H9 (cell line): ENCODE measurements at regions not wholly inside any gene's neighbourhood (a gene's known extent, or its start where the extent isn't known, plus 50 kb on each side); places are given as distances from the start of the nearest gene placed in this dataset.

Experiments
- DNase-seq: peaks from one replicate; pipeline ENCODE4 v3.0.0-alpha.2; 2017
- H2AFZ ChIP-seq: one replicate; pipeline ENCODE4 v1.6.1; 2013; ENCODE audit warnings: mild to moderate bottlenecking, low read length, control low read depth, moderate library complexity
- H2AK5ac ChIP-seq: 2 replicates; pipeline ENCODE4 v1.6.1; 2013; ENCODE audit warnings: low read length, control low read depth, mixed read lengths; ENCODE audit not compliant: insufficient read length
- H2BK120ac ChIP-seq: one replicate; pipeline ENCODE4 v1.6.1; 2013; ENCODE audit warnings: low read depth, mild to moderate bottlenecking, low read length, control low read depth, inconsistent platforms; ENCODE audit not compliant: poor library complexity, severe bottlenecking
- H2BK12ac ChIP-seq: 2 replicates; pipeline ENCODE4 v1.6.1; 2013; ENCODE audit warnings: low read length, control low read depth, mixed read lengths, low read depth; ENCODE audit not compliant: insufficient read length
- H2BK15ac ChIP-seq: 2 replicates; pipeline ENCODE4 v1.6.1; 2013; ENCODE audit warnings: low read depth, low read length, control low read depth
- H2BK20ac ChIP-seq: one replicate; pipeline ENCODE4 v1.6.1; 2013; ENCODE audit warnings: low read depth, mild to moderate bottlenecking, low read length, control low read depth, inconsistent platforms; ENCODE audit not compliant: poor library complexity, severe bottlenecking
- H2BK5ac ChIP-seq: 2 replicates; pipeline ENCODE4 v1.6.1; 2013; ENCODE audit warnings: low read length, control low read depth, mixed read lengths; ENCODE audit not compliant: insufficient read length
- H3K14ac ChIP-seq: 2 replicates; pipeline ENCODE4 v1.6.1; 2013; ENCODE audit warnings: low read length, control low read depth; ENCODE audit not compliant: insufficient read depth
- H3K18ac ChIP-seq: 2 replicates; pipeline ENCODE4 v1.6.1; 2013; ENCODE audit warnings: low read depth, mild to moderate bottlenecking, mixed read lengths, low read length, control low read depth; ENCODE audit not compliant: insufficient read length
- H3K23ac ChIP-seq: 2 replicates; pipeline ENCODE4 v1.6.1; 2013; ENCODE audit warnings: low read length, control low read depth, mixed read lengths, low read depth; ENCODE audit not compliant: insufficient read length
- H3K23me2 ChIP-seq: 2 replicates; pipeline ENCODE4 v1.6.1; 2013; ENCODE audit warnings: low read depth, mild to moderate bottlenecking, mixed read lengths, low read length, control low read depth; ENCODE audit not compliant: insufficient read length, poor library complexity, severe bottlenecking
- H3K27ac ChIP-seq: 2 replicates; pipeline ENCODE4 v1.5.1; 2013; ENCODE audit warnings: low read length, control low read depth, mixed read lengths, low read depth; ENCODE audit not compliant: insufficient read length
- H3K27me3 ChIP-seq: 2 replicates; pipeline ENCODE4 v1.6.1; 2013; ENCODE audit warnings: low read length, control low read depth, inconsistent platforms; ENCODE audit not compliant: insufficient read depth
- H3K4ac ChIP-seq: 2 replicates; pipeline ENCODE4 v1.6.1; 2013; ENCODE audit warnings: low read depth, mild to moderate bottlenecking, control low read depth, inconsistent platforms, low read length, moderate library complexity
- H3K4me1 ChIP-seq: 2 replicates; pipeline ENCODE4 v1.6.1; 2013; ENCODE audit warnings: low read length, control low read depth, inconsistent platforms; ENCODE audit not compliant: insufficient read depth
- H3K4me2 ChIP-seq: 2 replicates; pipeline ENCODE4 v1.6.1; 2013; ENCODE audit warnings: low read length, control low read depth, mixed read lengths; ENCODE audit not compliant: insufficient read length, insufficient read depth
- H3K56ac ChIP-seq: 2 replicates; pipeline ENCODE4 v1.6.1; 2013; ENCODE audit warnings: low read depth, mild to moderate bottlenecking, mixed read lengths, low read length, control low read depth; ENCODE audit not compliant: insufficient read length
- H3K79me1 ChIP-seq: 2 replicates; pipeline ENCODE4 v1.6.1; 2013; ENCODE audit warnings: low read depth, mild to moderate bottlenecking, moderate library complexity, low read length, control low read depth, inconsistent platforms; ENCODE audit not compliant: insufficient read depth, poor library complexity, severe bottlenecking
- H3K79me2 ChIP-seq: 2 replicates; pipeline ENCODE4 v1.6.1; 2013; ENCODE audit warnings: low read length, control low read depth, inconsistent platforms; ENCODE audit not compliant: insufficient read depth
- H3K9ac ChIP-seq: 2 replicates; pipeline ENCODE4 v1.6.1; 2013; ENCODE audit warnings: low read length, control low read depth, mixed read lengths; ENCODE audit not compliant: insufficient read length; ENCODE audit errors: extremely low read depth
- H3K9me3 ChIP-seq: one replicate; pipeline ENCODE4 v1.6.1; 2013; ENCODE audit warnings: low read depth, low read length, inconsistent platforms; ENCODE audit not compliant: control insufficient read depth
- H3T11ph ChIP-seq: one replicate; pipeline ENCODE4 v1.6.1; 2013; ENCODE audit warnings: mild to moderate bottlenecking, low read length, control low read depth, inconsistent platforms
- H4K20me1 ChIP-seq: one replicate; pipeline ENCODE4 v1.6.1; 2013; ENCODE audit not compliant: control insufficient read depth, insufficient read length, insufficient read depth
- H4K5ac ChIP-seq: 2 replicates; pipeline ENCODE4 v1.6.1; 2013; ENCODE audit warnings: low read depth, mild to moderate bottlenecking, mixed read lengths, low read length, control low read depth; ENCODE audit not compliant: insufficient read length
- H4K8ac ChIP-seq: replicated peaks from 2 replicates; pipeline ENCODE4 v1.6.1; 2013; ENCODE audit warnings: low read length, control low read depth, mixed read lengths, low read depth; ENCODE audit not compliant: insufficient read length
- H4K91ac ChIP-seq: 2 replicates; pipeline ENCODE4 v1.6.1; 2013; ENCODE audit warnings: low read depth, mild to moderate bottlenecking, moderate library complexity, mixed read lengths, low read length, control low read depth; ENCODE audit not compliant: insufficient read length
- H3K27ac Mint-ChIP-seq, 3 experiments: 2 replicates in 2 of 3; 3 replicates in 1 of 3; pipeline ENCODE4 v1.8.0; 2020 to 2021; ENCODE audit warnings: mixed read lengths in 3 of 3, mild to moderate bottlenecking in 1 of 3, moderate library complexity in 1 of 3
- H3K27me3 Mint-ChIP-seq: 2 replicates; pipeline ENCODE4 v1.8.0; 2021; ENCODE audit warnings: low read depth, mild to moderate bottlenecking, moderate library complexity, mixed read lengths
- H3K36me3 Mint-ChIP-seq, 3 experiments: 2 replicates in 2 of 3; 3 replicates in 1 of 3; pipeline ENCODE4 v1.8.0; 2020 to 2021; ENCODE audit warnings: low read depth in 3 of 3, mixed read lengths in 3 of 3; ENCODE audit not compliant: insufficient read depth in 1 of 3
- H3K4me1 Mint-ChIP-seq, 2 experiments: 2 replicates each; pipeline ENCODE4 v1.8.0; 2020; ENCODE audit warnings: mixed read lengths in 2 of 2
- H3K4me3 Mint-ChIP-seq, 2 experiments: 2 replicates in 1 of 2; 3 replicates in 1 of 2; pipeline ENCODE4 v1.8.0; 2020 to 2021; ENCODE audit warnings: mild to moderate bottlenecking in 2 of 2, mixed read lengths in 2 of 2, moderate library complexity in 1 of 2
- H3K9me3 Mint-ChIP-seq, 2 experiments: 2 replicates in 1 of 2; 3 replicates in 1 of 2; pipeline ENCODE4 v1.8.0; 2020; ENCODE audit warnings: mild to moderate bottlenecking in 2 of 2, mixed read lengths in 2 of 2, moderate library complexity in 1 of 2
- WGBS: extraction: QIAGEN DNeasy Blood & Tissue Kit; methylation state at CpG from one replicate; pipeline ENCODE4 v1.1.7; 2013; ENCODE audit warnings: missing lambda C conversion rate, low lambda C conversion rate, mixed read lengths; ENCODE audit not compliant: insufficient read length; ENCODE audit errors: extremely low coverage; 5-methylcytosine and 5-hydroxymethylcytosine counted together
- TF ChIP-seq, protein P1 (sequence below): fragments of 200-600 bp; sonication (generic); conservative IDR thresholded peaks from 3 replicates; pipeline ENCODE4 v1.8.0; 2021; ENCODE audit warnings: antibody characterized with exemption, mild to moderate bottlenecking

- Histone ChIP-seq H2BK5ac (no peak overlapping the region), H3T11ph (no peak overlapping the region), H3K4ac (no peak overlapping the region), H4K91ac (no peak overlapping the region), H3K79me2 (no peaks in the 10 kb centered on the region), H2BK12ac (no peak overlapping the region), H3K79me1 (no peaks in the 10 kb centered on the region), H2BK15ac (no peak overlapping the region), H2BK120ac (no peak overlapping the region), H3K27me3 (no peaks in the 10 kb centered on the region), H4K20me1 (no peaks in the 10 kb centered on the region), H4K8ac (no peak overlapping the region), H3K9me3 (no peaks in the 10 kb centered on the region), H4K5ac (no peak overlapping the region), H3K23me2 (no peaks in the 10 kb centered on the region), H3K4me2 (no peak overlapping the region), H3K9ac (no peak overlapping the region), H3K23ac (no peak overlapping the region), H3K18ac (no peak overlapping the region), H3K14ac (no peak overlapping the region), H2AFZ (no peak overlapping the region), H2AK5ac (no peak overlapping the region), H3K27ac (no peak overlapping the region), H3K4me1 (no peaks in the 10 kb centered on the region), H2BK20ac (no peak overlapping the region), H3K56ac (no peak overlapping the region)
- H3K9me3 Mint-ChIP-seq: peaks cover 0 to 5% of the 10 kb centered on the region in 2 experiments; a peak in 1 of 5 replicates
- TF ChIP-seq, protein P1, sequence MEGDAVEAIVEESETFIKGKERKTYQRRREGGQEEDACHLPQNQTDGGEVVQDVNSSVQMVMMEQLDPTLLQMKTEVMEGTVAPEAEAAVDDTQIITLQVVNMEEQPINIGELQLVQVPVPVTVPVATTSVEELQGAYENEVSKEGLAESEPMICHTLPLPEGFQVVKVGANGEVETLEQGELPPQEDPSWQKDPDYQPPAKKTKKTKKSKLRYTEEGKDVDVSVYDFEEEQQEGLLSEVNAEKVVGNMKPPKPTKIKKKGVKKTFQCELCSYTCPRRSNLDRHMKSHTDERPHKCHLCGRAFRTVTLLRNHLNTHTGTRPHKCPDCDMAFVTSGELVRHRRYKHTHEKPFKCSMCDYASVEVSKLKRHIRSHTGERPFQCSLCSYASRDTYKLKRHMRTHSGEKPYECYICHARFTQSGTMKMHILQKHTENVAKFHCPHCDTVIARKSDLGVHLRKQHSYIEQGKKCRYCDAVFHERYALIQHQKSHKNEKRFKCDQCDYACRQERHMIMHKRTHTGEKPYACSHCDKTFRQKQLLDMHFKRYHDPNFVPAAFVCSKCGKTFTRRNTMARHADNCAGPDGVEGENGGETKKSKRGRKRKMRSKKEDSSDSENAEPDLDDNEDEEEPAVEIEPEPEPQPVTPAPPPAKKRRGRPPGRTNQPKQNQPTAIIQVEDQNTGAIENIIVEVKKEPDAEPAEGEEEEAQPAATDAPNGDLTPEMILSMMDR: no peak
- no peak for DNase-seq
- H3K36me3 Mint-ChIP-seq: peaks cover 0 to 2% (median 0%) of the 10 kb centered on the region in 3 experiments; a peak in 2 of 7 replicates
- no peaks in the 10 kb centered on the region for H3K27me3 Mint-ChIP-seq
- 0 out of 4 replicates have a peak, but pooled peaks cover 0 to 3% of the 10 kb centered on the region in 2 experiments for H3K4me1 Mint-ChIP-seq
- H3K27ac Mint-ChIP-seq: no peak overlapping the region
- WGBS: no CpG with 5 or more reads among the region's 5 CpGs
- H3K4me3 Mint-ChIP-seq: no peak overlapping the region
Observed at GRCh38 chr14:84028080-84028604, 1501.8 kb upstream of the FLRT2 start.
